GM12873 (cell line): ENCODE measurements at regions not wholly inside any gene's neighbourhood (a gene's known extent, or its start where the extent isn't known, plus 50 kb on each side); places are given as distances from the start of the nearest gene placed in this dataset.

Experiments
- TF ChIP-seq, protein P1 (sequence below): IDR thresholded peaks from 2 replicates; pipeline ENCODE4 v1.5.1; 2012; ENCODE audit warnings: low read depth, mild to moderate bottlenecking, moderate library complexity, low read length, control low read depth; ENCODE audit not compliant: insufficient read depth; ENCODE audit errors: missing control alignments

DNA sequence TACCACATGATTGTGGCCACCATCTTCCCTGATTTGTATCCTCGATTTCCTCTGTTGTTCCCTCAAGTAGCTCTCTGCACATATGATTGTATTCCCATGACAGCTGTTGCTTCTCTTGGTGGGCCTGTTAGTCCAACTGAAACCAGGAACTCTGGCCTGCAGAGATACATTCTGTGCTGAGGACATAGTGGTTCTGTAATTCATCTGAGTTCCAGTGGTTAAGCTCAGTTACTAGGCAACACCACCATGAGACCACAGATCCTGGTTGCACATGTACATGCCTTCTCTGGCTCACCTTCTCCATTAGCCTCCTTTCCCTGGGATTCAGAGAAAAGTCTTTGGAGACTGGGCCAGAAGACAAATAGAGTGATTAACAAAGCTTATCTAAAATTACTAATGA is 172.1 kb upstream of the SLC7A11 start:
- TF ChIP-seq, protein P1, sequence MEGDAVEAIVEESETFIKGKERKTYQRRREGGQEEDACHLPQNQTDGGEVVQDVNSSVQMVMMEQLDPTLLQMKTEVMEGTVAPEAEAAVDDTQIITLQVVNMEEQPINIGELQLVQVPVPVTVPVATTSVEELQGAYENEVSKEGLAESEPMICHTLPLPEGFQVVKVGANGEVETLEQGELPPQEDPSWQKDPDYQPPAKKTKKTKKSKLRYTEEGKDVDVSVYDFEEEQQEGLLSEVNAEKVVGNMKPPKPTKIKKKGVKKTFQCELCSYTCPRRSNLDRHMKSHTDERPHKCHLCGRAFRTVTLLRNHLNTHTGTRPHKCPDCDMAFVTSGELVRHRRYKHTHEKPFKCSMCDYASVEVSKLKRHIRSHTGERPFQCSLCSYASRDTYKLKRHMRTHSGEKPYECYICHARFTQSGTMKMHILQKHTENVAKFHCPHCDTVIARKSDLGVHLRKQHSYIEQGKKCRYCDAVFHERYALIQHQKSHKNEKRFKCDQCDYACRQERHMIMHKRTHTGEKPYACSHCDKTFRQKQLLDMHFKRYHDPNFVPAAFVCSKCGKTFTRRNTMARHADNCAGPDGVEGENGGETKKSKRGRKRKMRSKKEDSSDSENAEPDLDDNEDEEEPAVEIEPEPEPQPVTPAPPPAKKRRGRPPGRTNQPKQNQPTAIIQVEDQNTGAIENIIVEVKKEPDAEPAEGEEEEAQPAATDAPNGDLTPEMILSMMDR = no peak

DNA sequence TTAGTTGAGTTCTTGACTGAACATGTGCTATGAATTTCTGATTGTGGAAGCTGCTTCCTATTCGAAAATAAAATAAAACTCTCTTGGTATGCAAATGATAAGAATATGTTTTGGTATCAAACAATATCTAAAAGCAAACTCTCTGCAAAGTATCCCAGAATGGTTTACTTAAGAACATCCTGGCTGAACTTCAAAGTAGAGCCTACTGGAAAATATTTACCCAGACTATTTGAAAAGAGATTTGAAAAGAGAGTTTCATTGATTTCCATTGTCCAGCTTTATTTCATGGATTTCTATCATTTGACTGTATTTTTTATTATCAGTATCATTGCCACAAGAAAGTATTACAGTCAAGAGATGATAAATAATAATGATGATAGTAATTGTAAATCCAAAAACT is 171.1 kb upstream of the SLC7A11 start:
- TF ChIP-seq, protein P1 = no peak

DNA sequence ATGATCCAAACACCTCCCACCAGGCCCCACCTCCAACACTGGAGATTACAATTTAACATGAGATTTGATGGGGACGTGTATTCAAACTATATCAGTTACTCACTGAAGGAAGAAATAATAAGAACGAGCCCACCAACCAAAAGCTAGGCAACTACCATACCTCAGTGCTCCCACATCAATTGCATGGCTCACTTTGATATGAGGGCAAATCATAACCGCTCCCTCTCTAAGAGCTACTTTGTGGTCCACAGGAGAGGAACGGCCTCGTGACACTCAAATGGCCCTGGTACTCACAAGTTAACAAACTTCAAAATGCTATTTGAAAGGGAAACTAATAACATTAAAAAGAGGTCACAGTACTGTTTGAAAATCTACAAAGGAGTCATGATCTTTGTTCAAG is 170.7 kb upstream of the SLC7A11 start:
- TF ChIP-seq, protein P1 = no peak

DNA sequence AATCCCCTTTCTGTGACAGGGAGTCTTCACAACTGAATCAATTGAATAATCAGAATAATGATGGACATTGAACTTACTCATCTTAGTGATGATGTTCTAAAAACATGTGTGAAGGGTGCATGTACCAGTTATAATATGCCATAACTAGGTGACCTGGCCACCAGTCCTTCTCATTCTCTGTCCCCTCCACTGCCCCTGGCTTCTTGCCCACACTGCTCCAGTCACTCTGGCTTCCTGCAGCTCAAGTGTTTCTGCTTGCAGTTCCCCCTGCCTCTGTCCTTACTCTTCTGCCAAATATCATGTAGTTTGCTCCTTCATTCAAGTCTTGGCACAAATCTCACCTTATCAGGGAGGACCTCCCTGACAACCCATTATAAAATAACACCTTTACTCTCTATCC is 168.1 kb upstream of the SLC7A11 start:
- TF ChIP-seq, protein P1 = no peak

GRCh38 chr4:138409670-138410069 is 167.5 kb upstream of the SLC7A11 start:
- TF ChIP-seq, protein P1 = no peak

DNA sequence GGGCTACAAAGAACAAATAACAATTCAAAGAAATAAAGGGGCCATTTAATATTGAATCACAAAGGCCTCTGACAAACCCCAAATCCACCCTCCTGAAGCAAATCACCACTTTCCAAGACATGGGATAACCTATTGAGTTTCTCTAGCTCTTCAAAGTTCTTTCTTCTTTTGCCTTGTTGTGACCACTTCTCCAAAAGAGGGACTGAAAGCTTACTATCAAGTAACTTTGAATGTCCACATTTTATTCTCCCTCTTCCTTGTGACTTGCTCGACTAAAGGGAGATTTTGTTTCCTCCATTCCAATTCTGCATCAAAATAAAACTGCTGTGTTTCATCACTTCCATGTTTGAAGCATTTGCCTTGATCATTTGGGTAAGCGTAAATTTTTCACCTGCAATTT is 166.6 kb upstream of the SLC7A11 start:
- TF ChIP-seq, protein P1 = no peak

DNA sequence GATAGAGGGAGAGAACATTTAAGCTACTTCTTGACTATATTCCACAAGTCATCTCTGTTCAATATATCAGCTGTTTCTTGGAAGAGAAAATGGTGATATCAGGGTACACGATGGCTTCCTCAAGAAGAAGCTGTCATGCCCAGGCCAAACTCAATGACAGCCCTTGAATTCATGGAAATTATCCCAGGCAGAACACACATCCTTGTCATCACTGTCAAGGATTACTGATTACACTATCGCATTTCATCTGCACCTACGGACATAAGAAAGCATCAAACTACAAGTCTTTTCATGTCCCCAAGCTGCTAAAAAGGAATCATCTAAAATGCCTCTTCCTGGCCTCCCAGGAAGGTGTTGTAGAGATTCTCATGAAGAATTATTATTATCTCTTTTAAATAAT is 165.2 kb upstream of the SLC7A11 start:
- TF ChIP-seq, protein P1 = no peak
